Kidney tubule cell (primary cell): ENCODE measurements at regions not wholly inside any gene's neighbourhood (a gene's known extent, or its start where the extent isn't known, plus 50 kb on each side); places are given as distances from the start of the nearest gene placed in this dataset.

ENCODE experiments used
- DNase-seq: peaks from one replicate; pipeline ENCODE4 v3.0.0-alpha.2; 2018; ENCODE audit warnings: low spot score

GRCh38 chr10:121071901-121072300 is 220.7 kb downstream of the WDR11 start:
- DNase-seq = no peak

- no peak for DNase-seq
These were observed 222.6 kb downstream of the WDR11 start for GRCh38 chr10:121073728-121074127.

GRCh38 chr10:121076776-121077715 is 225.9 kb downstream of the WDR11 start:
- no peak for DNase-seq

- peak; percentile 71 for DNase-seq
These were observed 226.9 kb downstream of the WDR11 start for GRCh38 chr10:121078036-121078435.

GRCh38 chr10:121078672-121079102 is 227.5 kb downstream of the WDR11 start:
- peak; percentile 99 for DNase-seq

- DNase-seq = no peak
These were observed 228.1 kb downstream of the WDR11 start for GRCh38 chr10:121079226-121079625.

GRCh38 chr10:121080281-121080891 is 229.2 kb downstream of the WDR11 start:
- no peak for DNase-seq

GRCh38 chr10:121081306-121081705 is 230.1 kb downstream of the WDR11 start:
- DNase-seq = no peak

GRCh38 chr10:121082984-121083383 is 231.8 kb downstream of the WDR11 start:
- DNase-seq = no peak

- no peak for DNase-seq
These were observed 233.0 kb downstream of the WDR11 start for GRCh38 chr10:121084016-121084674.

- DNase-seq = no peak
These were observed 233.5 kb downstream of the WDR11 start for GRCh38 chr10:121084675-121085070.

GRCh38 chr10:121085367-121085766 is 234.2 kb downstream of the WDR11 start:
- DNase-seq = no peak

GRCh38 chr10:121087129-121087528 is 236.0 kb downstream of the WDR11 start:
- DNase-seq = no peak

- no peak for DNase-seq
These were observed 236.5 kb downstream of the WDR11 start for GRCh38 chr10:121087688-121088087.

GRCh38 chr10:121088524-121088923 is 237.4 kb downstream of the WDR11 start:
- DNase-seq = peak; percentile 71

GRCh38 chr10:121089434-121089833 is 238.3 kb downstream of the WDR11 start:
- no peak for DNase-seq

GRCh38 chr10:121091961-121092719 is 241.0 kb downstream of the WDR11 start:
- peak; percentile 86 for DNase-seq

GRCh38 chr10:121092720-121093095 is 241.5 kb downstream of the WDR11 start:
- DNase-seq = peak; percentile 76

GRCh38 chr10:121096617-121097431 is 245.7 kb downstream of the WDR11 start:
- peak; percentile 69 for DNase-seq

- DNase-seq = no peak
These were observed 247.0 kb downstream of the WDR11 start for GRCh38 chr10:121098211-121098610.

GRCh38 chr10:121098751-121099150 is 247.6 kb downstream of the WDR11 start:
- no peak for DNase-seq
